ENCODE measurements at regions not wholly inside any gene's neighbourhood (a gene's known extent, or its start where the extent isn't known, plus 50 kb on each side); places are given as distances from the start of the nearest gene placed in this dataset.

DNA sequence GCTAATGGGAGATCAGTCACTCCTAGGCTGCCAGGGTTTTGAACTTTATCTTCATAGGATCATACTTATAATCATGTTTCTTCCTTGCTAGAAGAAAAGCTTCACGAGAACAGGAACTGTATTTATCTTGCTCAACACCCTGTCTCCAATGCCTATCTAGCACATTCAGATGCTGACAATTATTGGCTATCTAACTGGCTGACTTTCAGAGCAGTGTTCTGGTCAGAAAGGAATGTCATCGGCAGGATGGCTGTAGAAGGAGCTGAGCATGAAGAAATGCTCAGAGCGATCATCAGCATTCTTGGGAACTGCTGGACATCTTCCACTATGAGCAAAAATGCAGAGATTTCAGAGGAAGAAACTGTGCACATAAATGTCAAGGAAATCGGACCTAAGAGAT, 628.0 kb upstream of the NRSN1 start:
- TF ChIP-seq FOXK1 (CRISPR knock-in tag; IDR thresholded peaks at IDR 0.05) (no peak), RORB (CRISPR knock-in tag; IDR thresholded peaks at IDR 0.05) (no peak), FOXJ3 (CRISPR knock-in tag; IDR thresholded peaks at IDR 0.05; ENCODE audit: borderline replicate concordance) (no peak), ZNF121 (CRISPR knock-in tag; IDR thresholded peaks at IDR 0.05) (no peak), GRHL2 (CRISPR knock-in tag; IDR thresholded peaks at IDR 0.05; ENCODE audit: insufficient replicate concordance, severe bottlenecking) (no peak)
- TF ChIP-seq, protein P1, sequence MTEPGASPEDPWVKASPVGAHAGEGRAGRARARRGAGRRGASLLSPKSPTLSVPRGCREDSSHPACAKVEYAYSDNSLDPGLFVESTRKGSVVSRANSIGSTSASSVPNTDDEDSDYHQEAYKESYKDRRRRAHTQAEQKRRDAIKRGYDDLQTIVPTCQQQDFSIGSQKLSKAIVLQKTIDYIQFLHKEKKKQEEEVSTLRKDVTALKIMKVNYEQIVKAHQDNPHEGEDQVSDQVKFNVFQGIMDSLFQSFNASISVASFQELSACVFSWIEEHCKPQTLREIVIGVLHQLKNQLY (CRISPR knock-in tag; IDR thresholded peaks at IDR 0.05) = no peak
- TF ChIP-seq, protein P2, sequence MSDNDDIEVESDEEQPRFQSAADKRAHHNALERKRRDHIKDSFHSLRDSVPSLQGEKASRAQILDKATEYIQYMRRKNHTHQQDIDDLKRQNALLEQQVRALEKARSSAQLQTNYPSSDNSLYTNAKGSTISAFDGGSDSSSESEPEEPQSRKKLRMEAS (CRISPR knock-in tag; IDR thresholded peaks at IDR 0.05) = no peak
- Mint-ChIP-seq H3K4me3 (no peak overlapping the region), H3K4me1 (no peaks in the 10 kb centered on the region), H3K27me3 (ENCODE audit: low read depth) (no peaks in the 10 kb centered on the region), H3K36me3 (no peaks in the 10 kb centered on the region), H3K27ac (no peak overlapping the region), H3K9me3 (0 out of 2 replicates have a peak, but pooled peaks cover 4% of the 10 kb centered on the region)
- no peak for DNase-seq (ENCODE audit: low spot score)
- no peak for ATAC-seq
- CTCF ChIA-PET = no interaction called here
- POLR2A ChIA-PET = interaction anchor here (0.5 kb wide), 1 partner anchor 624 kb away, joined by 4 read pairs; no protein-coding TSS in a partner anchor

DNA sequence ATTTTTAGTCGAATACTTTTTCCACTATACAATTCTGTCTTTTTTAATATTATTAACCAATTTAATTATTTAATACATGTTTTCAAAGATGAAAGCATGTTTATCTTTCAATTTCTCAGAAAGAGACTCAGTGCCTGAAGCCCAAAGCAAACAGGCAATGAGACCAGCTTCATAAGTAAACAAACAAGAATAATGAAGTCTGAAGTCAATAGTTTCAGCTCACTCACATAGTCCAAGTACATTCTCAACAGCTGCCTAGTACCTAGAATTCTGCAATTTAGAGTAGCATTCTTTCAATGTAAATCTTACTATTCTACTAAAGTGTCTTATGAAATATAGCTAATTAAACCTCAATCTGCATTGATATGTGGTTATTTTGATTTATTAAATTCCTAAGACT, 626.5 kb upstream of the NRSN1 start:
- H3K4me3 Mint-ChIP-seq = no peak overlapping the region
- ChIA-PET CTCF (no interaction called here), POLR2A (no interaction called here)
- no peaks in the 10 kb centered on the region for H3K36me3 Mint-ChIP-seq
- H3K27ac Mint-ChIP-seq = no peak overlapping the region
- ATAC-seq (no peak), DNase-seq (ENCODE audit: low spot score) (no peak)
- no peaks in the 10 kb centered on the region for H3K27me3 Mint-ChIP-seq (ENCODE audit: low read depth)
- H3K4me1 Mint-ChIP-seq = no peaks in the 10 kb centered on the region
- 0 out of 2 replicates have a peak, but pooled peaks cover 4% of the 10 kb centered on the region for H3K9me3 Mint-ChIP-seq
- TF ChIP-seq SMAD3 (CRISPR knock-in tag; IDR thresholded peaks at IDR 0.05; ENCODE audit: borderline replicate concordance) (no peak), ETV6 (CRISPR knock-in tag; IDR thresholded peaks at IDR 0.05) (no peak), JUN (CRISPR knock-in tag; IDR thresholded peaks at IDR 0.05) (no peak)
- TF ChIP-seq, protein P3, sequence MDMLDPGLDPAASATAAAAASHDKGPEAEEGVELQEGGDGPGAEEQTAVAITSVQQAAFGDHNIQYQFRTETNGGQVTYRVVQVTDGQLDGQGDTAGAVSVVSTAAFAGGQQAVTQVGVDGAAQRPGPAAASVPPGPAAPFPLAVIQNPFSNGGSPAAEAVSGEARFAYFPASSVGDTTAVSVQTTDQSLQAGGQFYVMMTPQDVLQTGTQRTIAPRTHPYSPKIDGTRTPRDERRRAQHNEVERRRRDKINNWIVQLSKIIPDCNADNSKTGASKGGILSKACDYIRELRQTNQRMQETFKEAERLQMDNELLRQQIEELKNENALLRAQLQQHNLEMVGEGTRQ (CRISPR knock-in tag; IDR thresholded peaks at IDR 0.05) = no peak
- TF ChIP-seq, protein P4, sequence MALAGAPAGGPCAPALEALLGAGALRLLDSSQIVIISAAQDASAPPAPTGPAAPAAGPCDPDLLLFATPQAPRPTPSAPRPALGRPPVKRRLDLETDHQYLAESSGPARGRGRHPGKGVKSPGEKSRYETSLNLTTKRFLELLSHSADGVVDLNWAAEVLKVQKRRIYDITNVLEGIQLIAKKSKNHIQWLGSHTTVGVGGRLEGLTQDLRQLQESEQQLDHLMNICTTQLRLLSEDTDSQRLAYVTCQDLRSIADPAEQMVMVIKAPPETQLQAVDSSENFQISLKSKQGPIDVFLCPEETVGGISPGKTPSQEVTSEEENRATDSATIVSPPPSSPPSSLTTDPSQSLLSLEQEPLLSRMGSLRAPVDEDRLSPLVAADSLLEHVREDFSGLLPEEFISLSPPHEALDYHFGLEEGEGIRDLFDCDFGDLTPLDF (CRISPR knock-in tag; IDR thresholded peaks at IDR 0.05) = no peak
- TF ChIP-seq, protein P5, sequence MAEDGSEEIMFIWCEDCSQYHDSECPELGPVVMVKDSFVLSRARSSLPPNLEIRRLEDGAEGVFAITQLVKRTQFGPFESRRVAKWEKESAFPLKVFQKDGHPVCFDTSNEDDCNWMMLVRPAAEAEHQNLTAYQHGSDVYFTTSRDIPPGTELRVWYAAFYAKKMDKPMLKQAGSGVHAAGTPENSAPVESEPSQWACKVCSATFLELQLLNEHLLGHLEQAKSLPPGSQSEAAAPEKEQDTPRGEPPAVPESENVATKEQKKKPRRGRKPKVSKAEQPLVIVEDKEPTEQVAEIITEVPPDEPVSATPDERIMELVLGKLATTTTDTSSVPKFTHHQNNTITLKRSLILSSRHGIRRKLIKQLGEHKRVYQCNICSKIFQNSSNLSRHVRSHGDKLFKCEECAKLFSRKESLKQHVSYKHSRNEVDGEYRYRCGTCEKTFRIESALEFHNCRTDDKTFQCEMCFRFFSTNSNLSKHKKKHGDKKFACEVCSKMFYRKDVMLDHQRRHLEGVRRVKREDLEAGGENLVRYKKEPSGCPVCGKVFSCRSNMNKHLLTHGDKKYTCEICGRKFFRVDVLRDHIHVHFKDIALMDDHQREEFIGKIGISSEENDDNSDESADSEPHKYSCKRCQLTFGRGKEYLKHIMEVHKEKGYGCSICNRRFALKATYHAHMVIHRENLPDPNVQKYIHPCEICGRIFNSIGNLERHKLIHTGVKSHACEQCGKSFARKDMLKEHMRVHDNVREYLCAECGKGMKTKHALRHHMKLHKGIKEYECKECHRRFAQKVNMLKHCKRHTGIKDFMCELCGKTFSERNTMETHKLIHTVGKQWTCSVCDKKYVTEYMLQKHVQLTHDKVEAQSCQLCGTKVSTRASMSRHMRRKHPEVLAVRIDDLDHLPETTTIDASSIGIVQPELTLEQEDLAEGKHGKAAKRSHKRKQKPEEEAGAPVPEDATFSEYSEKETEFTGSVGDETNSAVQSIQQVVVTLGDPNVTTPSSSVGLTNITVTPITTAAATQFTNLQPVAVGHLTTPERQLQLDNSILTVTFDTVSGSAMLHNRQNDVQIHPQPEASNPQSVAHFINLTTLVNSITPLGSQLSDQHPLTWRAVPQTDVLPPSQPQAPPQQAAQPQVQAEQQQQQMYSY (CRISPR knock-in tag; IDR thresholded peaks at IDR 0.05) = no peak
- TF ChIP-seq, protein P1 (CRISPR knock-in tag; IDR thresholded peaks at IDR 0.05) = no peak
- TF ChIP-seq, protein P6, sequence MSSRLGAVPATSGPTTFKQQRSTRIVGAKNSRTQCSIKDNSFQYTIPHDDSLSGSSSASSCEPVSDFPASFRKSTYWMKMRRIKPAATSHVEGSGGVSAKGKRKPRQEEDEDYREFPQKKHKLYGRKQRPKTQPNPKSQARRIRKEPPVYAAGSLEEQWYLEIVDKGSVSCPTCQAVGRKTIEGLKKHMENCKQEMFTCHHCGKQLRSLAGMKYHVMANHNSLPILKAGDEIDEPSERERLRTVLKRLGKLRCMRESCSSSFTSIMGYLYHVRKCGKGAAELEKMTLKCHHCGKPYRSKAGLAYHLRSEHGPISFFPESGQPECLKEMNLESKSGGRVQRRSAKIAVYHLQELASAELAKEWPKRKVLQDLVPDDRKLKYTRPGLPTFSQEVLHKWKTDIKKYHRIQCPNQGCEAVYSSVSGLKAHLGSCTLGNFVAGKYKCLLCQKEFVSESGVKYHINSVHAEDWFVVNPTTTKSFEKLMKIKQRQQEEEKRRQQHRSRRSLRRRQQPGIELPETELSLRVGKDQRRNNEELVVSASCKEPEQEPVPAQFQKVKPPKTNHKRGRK (CRISPR knock-in tag; IDR thresholded peaks at IDR 0.05; ENCODE audit: borderline replicate concordance) = no peak
- TF ChIP-seq, protein P2 (CRISPR knock-in tag; IDR thresholded peaks at IDR 0.05) = no peak
